H1 (cell line): ENCODE measurements at regions not wholly inside any gene's neighbourhood (a gene's known extent, or its start where the extent isn't known, plus 50 kb on each side); places are given as distances from the start of the nearest gene placed in this dataset.

Experiments used
- CTCF ChIA-PET: fragments of 300-600 bp; sonication (Branson Sonifier 250); formaldehyde crosslinking; loops from one replicate; lab custom pipeline; 2021; ENCODE audit not compliant: partially characterized antibody; lab: Charles Lee
- POLR2A ChIA-PET: fragments of 300-600 bp; sonication (Branson Sonifier 250); formaldehyde crosslinking; loops from one replicate; lab custom pipeline; 2021; ENCODE audit warnings: inconsistent platforms; ENCODE audit not compliant: partially characterized antibody; lab: Charles Lee
- DNase-seq, 2 experiments: peaks; one replicate each; pipeline versions ENCODE4 v3.0.0 to v3.0.0-alpha.2; 2010 to 2022; ENCODE audit warnings: low spot score in 2 of 2, low read depth in 1 of 2, mixed read lengths in 1 of 2
- FAIRE-seq: peaks from 2 replicates; lab custom pipeline; 2011; peaks lifted over from hg19 to GRCh38; lab: Jason Lieb, UNC
- H2AFZ ChIP-seq: 2 replicates; pipeline ENCODE4 v1.8.1; 2012; ENCODE audit warnings: low read length, inconsistent platforms
- H2AK5ac ChIP-seq: 2 replicates; pipeline ENCODE4 v1.6.1; 2013; ENCODE audit warnings: low read depth, low read length
- H2BK120ac ChIP-seq: replicated peaks from 2 replicates; pipeline ENCODE3; 2013; ENCODE audit warnings: low read depth, low read length, inconsistent platforms
- H2BK12ac ChIP-seq: 2 replicates; pipeline ENCODE4 v1.6.1; 2013; ENCODE audit warnings: low read depth, low read length
- H2BK15ac ChIP-seq: 2 replicates; pipeline ENCODE4 v1.6.1; 2013; ENCODE audit warnings: low read length
- H2BK20ac ChIP-seq: 2 replicates; pipeline ENCODE4 v1.6.1; 2013; ENCODE audit warnings: low read length
- H2BK5ac ChIP-seq: 2 replicates; pipeline ENCODE4 v1.6.1; 2013; ENCODE audit warnings: low read depth, low read length
- H3K14ac ChIP-seq: 2 replicates; pipeline ENCODE4 v1.6.1; 2013; ENCODE audit warnings: inconsistent platforms; ENCODE audit not compliant: insufficient read length
- H3K18ac ChIP-seq: 2 replicates; pipeline ENCODE4 v1.6.1; 2013; ENCODE audit warnings: low read length; ENCODE audit errors: extremely low read depth
- H3K23ac ChIP-seq: 2 replicates; pipeline ENCODE4 v1.6.1; 2013; ENCODE audit warnings: inconsistent platforms; ENCODE audit not compliant: insufficient read length
- H3K23me2 ChIP-seq: 2 replicates; pipeline ENCODE4 v1.6.1; 2013; ENCODE audit warnings: low read depth, low read length
- H3K27ac ChIP-seq: 2 replicates; pipeline ENCODE4 v1.6.1; 2011; ENCODE audit warnings: low read depth, low read length, inconsistent platforms
- H3K27me3 ChIP-seq, 4 experiments: replicated peaks in 1 of 4; 1 replicate in 1 of 4; 2 replicates in 3 of 4; pipeline versions ENCODE4 v1.6.1 to v1.8.1; 2011 to 2013; ENCODE audit warnings: low read length in 3 of 4, mild to moderate bottlenecking in 3 of 4, inconsistent platforms in 2 of 4, mixed read lengths in 2 of 4, moderate library complexity in 1 of 4; ENCODE audit not compliant: control insufficient read depth in 3 of 4, insufficient read depth in 3 of 4; ENCODE audit errors: extremely low read depth in 1 of 4
- H3K36me3 ChIP-seq, 4 experiments: 2 replicates each; pipeline versions ENCODE4 v1.6.1 to v1.8.1; 2011 to 2013; ENCODE audit warnings: mild to moderate bottlenecking in 4 of 4, low read length in 3 of 4, moderate library complexity in 2 of 4, control low read depth in 1 of 4, inconsistent platforms in 1 of 4; ENCODE audit not compliant: insufficient read depth in 4 of 4, control insufficient read depth in 2 of 4
- H3K4ac ChIP-seq: replicated peaks from 2 replicates; pipeline ENCODE3; 2013; ENCODE audit warnings: low read length, low read depth, mixed read lengths, inconsistent platforms; ENCODE audit not compliant: insufficient read length
- H3K4me1 ChIP-seq, 4 experiments: replicated peaks in 1 of 4; 1 replicate in 1 of 4; 2 replicates in 3 of 4; pipeline versions ENCODE4 v1.6.1 to v1.8.1; 2011 to 2013; ENCODE audit warnings: low read length in 3 of 4, inconsistent platforms in 2 of 4, mixed read lengths in 1 of 4; ENCODE audit not compliant: insufficient read depth in 4 of 4, control insufficient read depth in 3 of 4
- H3K4me2 ChIP-seq, 2 experiments: 2 replicates each; pipeline versions ENCODE4 v1.6.1 to v1.8.1; 2011 to 2013; ENCODE audit warnings: low read depth in 2 of 2, low read length in 2 of 2, control low read depth in 1 of 2, inconsistent platforms in 1 of 2, mild to moderate bottlenecking in 1 of 2; ENCODE audit not compliant: insufficient read depth in 1 of 2
- H3K4me3 ChIP-seq, 4 experiments: fragments of 200-600, 300-600 bp in 1 of 4; sonication (generic), shearing (Covaris generic), sonication (Bioruptor Twin) in 1 of 4; 2 replicates each; pipeline versions ENCODE4 v1.5.1 to v1.8.1; 2011 to 2016; ENCODE audit warnings: low read length in 4 of 4, low read depth in 3 of 4, control low read depth in 2 of 4, inconsistent platforms in 2 of 4, mild to moderate bottlenecking in 2 of 4, mixed read lengths in 1 of 4, moderate library complexity in 1 of 4; ENCODE audit not compliant: insufficient read depth in 2 of 4; ENCODE audit errors: extremely low read depth in 1 of 4
- H3K56ac ChIP-seq: replicated peaks from 2 replicates; pipeline ENCODE3; 2013; ENCODE audit warnings: low read depth, mild to moderate bottlenecking, mixed read lengths, low read length, inconsistent platforms; ENCODE audit not compliant: insufficient read length
- H3K79me1 ChIP-seq: 2 replicates; pipeline ENCODE4 v1.6.1; 2013; ENCODE audit warnings: low read depth, low read length, control low read depth
- H3K79me2 ChIP-seq, 2 experiments: 2 replicates each; pipeline versions ENCODE4 v1.6.1 to v1.8.1; 2012 to 2013; ENCODE audit warnings: low read length in 2 of 2, mild to moderate bottlenecking in 2 of 2, inconsistent platforms in 1 of 2; ENCODE audit not compliant: insufficient read depth in 2 of 2, control insufficient read depth in 1 of 2
- H3K9ac ChIP-seq, 4 experiments: replicated peaks in 1 of 4; 1 replicate in 1 of 4; 2 replicates in 3 of 4; pipeline versions ENCODE4 v1.6.1 to v1.8.1; 2011 to 2013; ENCODE audit warnings: low read depth in 3 of 4, low read length in 3 of 4, control low read depth in 2 of 4, mild to moderate bottlenecking in 2 of 4, moderate library complexity in 2 of 4, inconsistent platforms in 1 of 4; ENCODE audit errors: extremely low read depth in 1 of 4
- H3K9me3 ChIP-seq, 2 experiments: 2 replicates each; pipeline versions ENCODE4 v1.6.1 to v1.8.1; 2012 to 2013; ENCODE audit warnings: mild to moderate bottlenecking in 2 of 2, moderate library complexity in 2 of 2, control low read depth in 1 of 2, inconsistent platforms in 1 of 2, low read depth in 1 of 2, low read length in 1 of 2, mixed read lengths in 1 of 2; ENCODE audit not compliant: insufficient read depth in 2 of 2
- H4K20me1 ChIP-seq, 2 experiments: replicated peaks in 1 of 2; 2 replicates each; pipeline versions ENCODE3 to v1.8.1; 2011 to 2013; ENCODE audit warnings: inconsistent platforms in 2 of 2, low read length in 2 of 2, mild to moderate bottlenecking in 1 of 2; ENCODE audit not compliant: insufficient read depth in 2 of 2, control insufficient read depth in 1 of 2
- H4K5ac ChIP-seq: 2 replicates; pipeline ENCODE4 v1.6.1; 2013; ENCODE audit warnings: low read length, low read depth, mixed read lengths, inconsistent platforms; ENCODE audit not compliant: insufficient read length
- H4K8ac ChIP-seq: 2 replicates; pipeline ENCODE4 v1.8.0; 2013; ENCODE audit warnings: mild to moderate bottlenecking, moderate library complexity, low read length, inconsistent platforms; ENCODE audit not compliant: insufficient read depth; ENCODE audit errors: extremely low read depth
- H4K91ac ChIP-seq: replicated peaks from 2 replicates; pipeline ENCODE3; 2013; ENCODE audit warnings: low read length, mixed read lengths, inconsistent platforms; ENCODE audit not compliant: insufficient read length
- BACH1 ChIP-seq: IDR thresholded peaks from 2 replicates; pipeline ENCODE4 v1.6.1; 2012; ENCODE audit warnings: low read length, improper control_type of control experiment
- CBX5 ChIP-seq: fragments of 300-800, 300-1000 bp; sonication (generic); IDR thresholded peaks from 2 replicates; pipeline ENCODE4 v1.7.1; 2016; ENCODE audit warnings: antibody characterized with exemption, low read length, low read depth
- EP300 ChIP-seq, 2 experiments: IDR thresholded peaks; 1 replicate in 1 of 2; 2 replicates in 1 of 2; pipeline ENCODE4 v1.6.1; 2011 to 2012; ENCODE audit warnings: low read depth in 2 of 2, low read length in 2 of 2, mild to moderate bottlenecking in 2 of 2, borderline replicate concordance in 1 of 2, inconsistent platforms in 1 of 2, moderate library complexity in 1 of 2
- GABPA ChIP-seq: IDR thresholded peaks from 2 replicates; pipeline ENCODE4 v1.6.1; 2011; ENCODE audit warnings: mild to moderate bottlenecking, low read length, moderate library complexity, borderline replicate concordance; ENCODE audit not compliant: insufficient read depth
- JUND ChIP-seq: IDR thresholded peaks from 2 replicates; pipeline ENCODE4 v1.6.1; 2011; ENCODE audit warnings: mild to moderate bottlenecking, improper control_type of control experiment, low read length
- KDM4A ChIP-seq: IDR thresholded peaks from one replicate; pipeline ENCODE4 v1.7.1; 2012; ENCODE audit warnings: low read depth, mild to moderate bottlenecking, moderate library complexity, low read length, inconsistent platforms; ENCODE audit not compliant: severe bottlenecking
- NRF1 ChIP-seq: IDR thresholded peaks from 2 replicates; pipeline ENCODE4 v1.6.1; 2011; ENCODE audit warnings: mild to moderate bottlenecking, low read depth, low read length, improper control_type of control experiment
- RBBP5 ChIP-seq: IDR thresholded peaks from 2 replicates; pipeline ENCODE4 v1.7.1; 2012; ENCODE audit warnings: low read depth, mild to moderate bottlenecking, inconsistent platforms, low read length, moderate library complexity, borderline replicate concordance
- RNF2 ChIP-seq: fragments of 200-900, 300-1000 bp; sonication (generic); IDR thresholded peaks from 2 replicates; pipeline ENCODE4 v1.7.1; 2016; ENCODE audit warnings: borderline replicate concordance, low read depth, mild to moderate bottlenecking, antibody characterized with exemption, low read length; ENCODE audit not compliant: poor library complexity, severe bottlenecking; ENCODE audit errors: missing control alignments
- SIRT6 ChIP-seq: IDR thresholded peaks from one replicate; pipeline ENCODE4 v1.7.1; 2012; ENCODE audit warnings: low read length, inconsistent platforms
- SP4 ChIP-seq: IDR thresholded peaks from 2 replicates; pipeline ENCODE4 v1.6.1; 2012; ENCODE audit warnings: low read length, inconsistent platforms
- TBP ChIP-seq: IDR thresholded peaks from 2 replicates; pipeline ENCODE4 v1.6.1; 2011; ENCODE audit warnings: low read depth, low read length, improper control_type of control experiment
- TEAD4 ChIP-seq: IDR thresholded peaks from 2 replicates; pipeline ENCODE4 v1.6.1; 2012; ENCODE audit warnings: low read depth, low read length, inconsistent platforms, mixed read lengths
- WGBS, 2 experiments: shearing (Covaris generic) in 1 of 2; methylation state at CpG; one replicate each; pipeline versions ENCODE4 v1.1.6 to v1.1.7; 2013 to 2015; ENCODE audit warnings: low lambda C conversion rate in 2 of 2, mixed read lengths in 2 of 2, inconsistent platforms in 1 of 2, low coverage in 1 of 2, missing lambda C conversion rate in 1 of 2; ENCODE audit not compliant: insufficient replicate concordance in 2 of 2, insufficient coverage in 1 of 2, insufficient read length in 1 of 2; ENCODE audit errors: extremely low coverage in 1 of 2, missing lambda C conversion rate in 1 of 2; 5-methylcytosine and 5-hydroxymethylcytosine counted together
- TF ChIP-seq, protein P1 (sequence below): IDR thresholded peaks from 2 replicates; pipeline ENCODE4 v1.6.1; 2011; ENCODE audit warnings: low read length, improper control_type of control experiment

DNA sequence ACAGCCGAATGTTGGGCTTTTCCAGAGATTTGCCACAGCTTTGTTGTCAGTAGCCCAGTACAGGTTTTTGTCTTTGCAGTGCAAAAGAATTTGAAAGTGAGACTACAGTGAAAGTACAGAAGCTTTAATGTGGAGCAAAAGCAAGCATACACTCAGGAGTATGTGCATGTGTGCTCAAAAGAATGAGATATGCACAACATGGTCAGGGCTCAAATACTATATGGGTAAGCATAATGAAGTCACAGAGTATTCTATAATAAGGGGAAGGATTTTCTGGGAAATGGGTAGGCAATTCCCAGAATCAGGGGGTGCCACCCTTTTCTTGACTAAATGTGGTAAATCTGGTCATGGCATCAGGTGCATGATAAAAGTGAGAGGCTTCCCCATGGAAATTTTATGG, 72.1 kb upstream of the SULT1C3 start:
- Histone ChIP-seq H3K4ac (no peak overlapping the region), H3K27ac (no peak overlapping the region), H2BK15ac (no peak overlapping the region), H3K4me1 (peaks cover 3 to 11% (median 6%) of the 10 kb centered on the region in 4 experiments; a peak in 5 of 7 replicates), H3K36me3 (no peaks in the 10 kb centered on the region), H4K8ac (no peak overlapping the region), H2BK12ac (no peak overlapping the region), H2BK120ac (no peak overlapping the region), H3K9ac (no peak overlapping the region), H2BK20ac (no peak overlapping the region), H2AK5ac (no peak overlapping the region), H4K91ac (no peak overlapping the region), H3K79me2 (no peaks in the 10 kb centered on the region), H3K27me3 (no peaks in the 10 kb centered on the region), H2BK5ac (no peak overlapping the region), H3K79me1 (no peaks in the 10 kb centered on the region), H3K18ac (no peak overlapping the region), H3K4me2 (no peak overlapping the region), H3K4me3 (no peak overlapping the region), H3K14ac (no peak overlapping the region), H3K9me3 (no peaks in the 10 kb centered on the region), H2AFZ (no peak overlapping the region), H4K5ac (no peak overlapping the region), H4K20me1 (no peaks in the 10 kb centered on the region), H3K56ac (no peak overlapping the region), H3K23ac (no peak overlapping the region), H3K23me2 (no peaks in the 10 kb centered on the region)
- WGBS, 2 experiments = 68% methylated on average over 1 of the region's 1 CpG; no CpG with 5 or more reads in 1 of the 2 experiments
- no peak for DNase-seq
- FAIRE-seq = no peak
- POLR2A ChIA-PET = interaction anchor here (0.6 kb wide), 1 partner anchor 9 kb away, joined by 3 read pairs; no protein-coding TSS in a partner anchor
- CTCF ChIA-PET = interaction anchor here (1.3 to 6.3 kb wide), 3 partner anchors 14 to 231 kb away, joined by 4 to 28 read pairs (median 4); no protein-coding TSS in a partner anchor
- TF ChIP-seq KDM4A (no peak), RBBP5 (no peak), NRF1 (no peak), JUND (no peak), SP4 (no peak), BACH1 (no peak), SIRT6 (no peak), EP300 (IDR thresholded peaks at IDR 0.05; ENCODE audit: borderline replicate concordance in 1 of 2, low read depth in 2 of 2, low read length in 2 of 2) (no peak), RNF2 (no peak), TEAD4 (no peak), CBX5 (no peak), TBP (no peak), GABPA (no peak)
- TF ChIP-seq, protein P1, sequence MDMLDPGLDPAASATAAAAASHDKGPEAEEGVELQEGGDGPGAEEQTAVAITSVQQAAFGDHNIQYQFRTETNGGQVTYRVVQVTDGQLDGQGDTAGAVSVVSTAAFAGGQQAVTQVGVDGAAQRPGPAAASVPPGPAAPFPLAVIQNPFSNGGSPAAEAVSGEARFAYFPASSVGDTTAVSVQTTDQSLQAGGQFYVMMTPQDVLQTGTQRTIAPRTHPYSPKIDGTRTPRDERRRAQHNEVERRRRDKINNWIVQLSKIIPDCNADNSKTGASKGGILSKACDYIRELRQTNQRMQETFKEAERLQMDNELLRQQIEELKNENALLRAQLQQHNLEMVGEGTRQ = no peak
